ENCODE measurements at regions not wholly inside any gene's neighbourhood (a gene's known extent, or its start where the extent isn't known, plus 50 kb on each side); places are given as distances from the start of the nearest gene placed in this dataset.

- TF ChIP-seq CTCF (conservative IDR thresholded peaks at IDR 0.05; ENCODE audit: low read length), result no peak
- TF ChIP-seq EZH2phosphoT487 (IDR thresholded peaks at IDR 0.05; ENCODE audit: borderline replicate concordance), result no peak
Observed at GRCh38 chr2:203804070-203804469, 63.5 kb upstream of the CTLA4 start.
